ENCODE measurements at regions not wholly inside any gene's neighbourhood (a gene's known extent, or its start where the extent isn't known, plus 50 kb on each side); places are given as distances from the start of the nearest gene placed in this dataset.
"Not testable (repeated sequence)": the region's sequence is repeated elsewhere in the genome, so short reads cannot be mapped to it uniquely, and the experiment has no call there.

DNA sequence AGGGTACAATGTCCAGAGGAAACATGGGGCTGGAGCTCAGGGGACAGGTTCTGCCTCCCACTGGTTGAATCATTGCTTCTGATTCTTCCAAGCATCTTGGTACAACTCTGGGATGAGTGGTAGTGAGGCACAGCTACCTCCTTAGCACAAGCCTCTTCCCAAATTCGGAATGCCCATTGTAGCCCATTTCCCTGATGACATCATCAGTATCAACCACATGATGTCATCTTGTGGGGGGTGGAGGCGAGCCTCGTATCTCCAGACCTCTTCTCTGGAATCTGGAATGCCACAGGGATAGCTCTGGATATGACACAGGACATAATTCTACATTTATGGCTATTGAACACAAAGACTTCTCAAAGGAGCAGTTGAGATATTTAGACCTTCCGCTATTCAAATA lies 715.2 kb downstream of the RNF144A start:
- Histone ChIP-seq H3K4me1 (ENCODE audit: control insufficient read depth, insufficient read depth, low read length) (no peaks in the 10 kb centered on the region), H3K4me2 (ENCODE audit: low read length) (no peak overlapping the region), H3K9ac (ENCODE audit: low read depth, low read length) (no peak overlapping the region), H3K36me3 (ENCODE audit: insufficient read depth, low read length) (no peaks in the 10 kb centered on the region), H3K27me3 (ENCODE audit: control insufficient read depth, insufficient read depth, low read length) (no peaks in the 10 kb centered on the region), H3K4me3 (ENCODE audit: low read length) (no peak overlapping the region), H3K9me3 (replicated peaks; ENCODE audit: low read length) (no peaks in the 10 kb centered on the region)

DNA sequence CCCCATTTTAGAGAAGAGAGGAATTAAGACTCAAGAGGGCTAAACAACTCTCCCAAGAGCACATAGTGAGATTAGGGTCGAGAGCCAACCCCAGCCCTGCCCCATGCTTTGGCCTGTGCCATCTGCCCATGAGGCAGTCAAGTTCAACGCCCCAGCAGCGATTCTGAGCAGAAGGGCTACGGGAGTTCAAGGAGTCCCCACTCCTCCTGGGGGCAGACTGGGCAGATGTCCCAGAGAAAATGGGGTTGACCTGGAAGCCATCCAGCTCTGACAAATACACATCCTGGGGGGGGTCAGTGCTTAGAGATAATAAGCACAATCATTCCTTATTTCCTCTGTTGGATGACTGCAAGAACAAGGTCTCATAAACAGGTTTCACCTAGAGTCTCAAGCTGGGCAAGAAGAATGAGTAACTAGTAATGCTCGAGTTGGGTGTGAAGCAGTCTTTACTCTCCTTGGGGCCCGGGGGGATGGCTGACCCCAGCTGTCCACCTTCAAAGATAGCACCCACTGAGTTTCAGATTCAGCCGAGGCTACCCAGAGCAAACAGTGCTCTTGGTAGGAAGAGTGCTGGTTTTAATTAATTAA lies 716.4 kb downstream of the RNF144A start:
- no peak overlapping the region for H3K9ac ChIP-seq (ENCODE audit: low read depth, low read length)
- H3K4me3 ChIP-seq (ENCODE audit: low read length) = no peak overlapping the region
- H3K4me1 ChIP-seq (ENCODE audit: control insufficient read depth, insufficient read depth, low read length) = no peaks in the 10 kb centered on the region

DNA sequence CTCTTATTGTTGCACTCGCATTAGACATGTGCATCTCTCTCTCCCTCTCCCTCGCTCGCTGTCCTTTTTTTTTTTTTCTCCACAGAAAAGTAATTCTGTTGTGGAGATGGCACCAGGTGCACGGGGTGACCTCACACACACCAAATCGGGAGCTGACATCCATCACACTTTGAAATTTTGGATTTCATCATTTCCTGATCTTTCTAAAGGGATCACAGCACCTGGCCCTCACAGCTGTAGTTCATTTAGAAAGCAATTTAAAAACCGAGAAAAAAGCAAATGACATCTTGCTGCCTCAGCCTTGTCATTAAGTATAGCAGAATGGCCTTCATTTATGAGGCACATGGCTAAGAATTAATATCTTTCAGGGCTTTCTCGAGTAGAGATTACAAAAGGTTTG lies 717.2 kb downstream of the RNF144A start:
- Histone ChIP-seq H3K4me3 (ENCODE audit: low read length) (no peak overlapping the region), H3K9ac (ENCODE audit: low read depth, low read length) (no peak overlapping the region), H3K9me3 (replicated peaks; ENCODE audit: low read length) (no peaks in the 10 kb centered on the region), H3K4me1 (ENCODE audit: control insufficient read depth, insufficient read depth, low read length) (no peaks in the 10 kb centered on the region), H3K36me3 (ENCODE audit: insufficient read depth, low read length) (no peaks in the 10 kb centered on the region), H3K27me3 (ENCODE audit: control insufficient read depth, insufficient read depth, low read length) (no peaks in the 10 kb centered on the region), H3K4me2 (ENCODE audit: low read length) (no peak overlapping the region)

More for the DNA sequence above, 716.4 kb downstream of the RNF144A start:
- Histone ChIP-seq H3K4me2 (ENCODE audit: low read length) (no peak overlapping the region), H3K27me3 (ENCODE audit: control insufficient read depth, insufficient read depth, low read length) (no peaks in the 10 kb centered on the region), H3K36me3 (ENCODE audit: insufficient read depth, low read length) (no peaks in the 10 kb centered on the region), H3K9me3 (replicated peaks; ENCODE audit: low read length) (no peaks in the 10 kb centered on the region)

DNA sequence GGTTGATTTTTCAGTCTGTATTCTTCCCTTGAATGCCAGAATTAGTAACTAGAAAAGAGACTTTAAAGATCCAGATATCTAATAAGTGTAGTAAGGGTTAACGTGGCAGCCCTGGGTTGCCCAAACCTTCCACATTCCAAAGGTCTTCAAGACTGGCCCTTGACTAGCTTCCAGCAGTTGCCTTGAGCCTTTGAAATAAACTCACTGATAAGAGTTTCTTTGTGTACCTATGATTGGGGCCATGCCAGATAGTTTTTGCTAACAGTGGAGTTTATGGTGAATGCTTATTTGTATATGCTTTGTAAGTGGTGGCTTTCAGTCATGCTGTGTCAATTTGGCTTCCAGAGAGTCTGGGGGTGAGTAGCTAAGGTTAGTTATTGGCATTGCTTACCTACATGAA lies 722.3 kb downstream of the RNF144A start:
- Histone ChIP-seq H3K4me2 (ENCODE audit: low read length) (no peak overlapping the region), H3K9ac (ENCODE audit: low read depth, low read length) (no peak overlapping the region), H3K4me3 (ENCODE audit: low read length) (no peak overlapping the region), H3K4me1 (ENCODE audit: control insufficient read depth, insufficient read depth, low read length) (no peaks in the 10 kb centered on the region), H3K27me3 (ENCODE audit: control insufficient read depth, insufficient read depth, low read length) (no peaks in the 10 kb centered on the region), H3K9me3 (replicated peaks; ENCODE audit: low read length) (no peaks in the 10 kb centered on the region), H3K36me3 (ENCODE audit: insufficient read depth, low read length) (no peaks in the 10 kb centered on the region)

DNA sequence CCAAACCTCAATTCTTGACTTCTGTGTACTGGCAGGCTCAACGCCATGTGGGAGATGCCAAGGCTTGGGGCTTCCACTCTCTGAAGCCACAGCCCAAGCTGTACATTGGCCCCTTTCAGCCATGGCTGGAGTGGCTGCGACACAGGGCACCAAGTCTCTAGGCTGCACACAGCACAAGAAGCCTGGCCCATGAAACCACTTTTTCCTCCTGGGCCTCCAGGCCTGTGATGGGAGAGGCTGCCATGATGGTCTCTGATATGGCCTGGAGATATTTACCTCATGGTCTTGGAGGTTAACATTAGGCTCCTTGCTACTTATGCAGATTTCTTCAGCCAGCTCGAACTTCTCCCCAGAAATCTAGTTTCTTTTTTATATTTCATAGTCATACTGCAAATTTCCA lies 724.1 kb downstream of the RNF144A start:
- not testable (repeated sequence) for H3K4me3 ChIP-seq (ENCODE audit: low read length); H3K27me3 ChIP-seq (ENCODE audit: control insufficient read depth, insufficient read depth, low read length); H3K4me1 ChIP-seq (ENCODE audit: control insufficient read depth, insufficient read depth, low read length); H3K4me2 ChIP-seq (ENCODE audit: low read length); H3K9ac ChIP-seq (ENCODE audit: low read depth, low read length); H3K9me3 ChIP-seq (replicated peaks; ENCODE audit: low read length); H3K36me3 ChIP-seq (ENCODE audit: insufficient read depth, low read length)

DNA sequence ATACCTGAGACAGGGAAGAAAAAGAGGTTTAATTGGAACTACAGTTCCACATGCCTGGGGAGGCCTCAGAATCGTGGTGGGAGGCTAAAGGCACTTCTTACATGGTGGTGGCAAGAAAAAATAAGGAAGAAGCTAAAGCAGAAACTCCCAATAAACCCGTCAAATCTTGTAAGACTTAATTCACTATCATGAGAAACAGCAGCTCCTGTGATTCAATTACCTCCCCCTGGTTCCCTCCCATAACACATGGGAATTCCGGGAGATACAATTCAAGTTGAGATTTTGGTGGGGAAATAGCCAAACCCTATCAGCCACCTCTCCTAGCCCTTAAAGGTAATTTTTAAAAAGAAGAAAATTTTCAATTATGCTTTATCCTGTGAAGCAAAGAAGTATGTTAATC lies 728.8 kb downstream of the RNF144A start:
- H3K9me3 ChIP-seq (replicated peaks; ENCODE audit: low read length) = no peaks in the 10 kb centered on the region
- H3K4me1 ChIP-seq (ENCODE audit: control insufficient read depth, insufficient read depth, low read length) = no peaks in the 10 kb centered on the region
- H3K36me3 ChIP-seq (ENCODE audit: insufficient read depth, low read length) = no peaks in the 10 kb centered on the region
- no peak overlapping the region for H3K9ac ChIP-seq (ENCODE audit: low read depth, low read length)
- no peaks in the 10 kb centered on the region for H3K27me3 ChIP-seq (ENCODE audit: control insufficient read depth, insufficient read depth, low read length)
- no peak overlapping the region for H3K4me2 ChIP-seq (ENCODE audit: low read length)
- H3K4me3 ChIP-seq (ENCODE audit: low read length) = no peak overlapping the region

DNA sequence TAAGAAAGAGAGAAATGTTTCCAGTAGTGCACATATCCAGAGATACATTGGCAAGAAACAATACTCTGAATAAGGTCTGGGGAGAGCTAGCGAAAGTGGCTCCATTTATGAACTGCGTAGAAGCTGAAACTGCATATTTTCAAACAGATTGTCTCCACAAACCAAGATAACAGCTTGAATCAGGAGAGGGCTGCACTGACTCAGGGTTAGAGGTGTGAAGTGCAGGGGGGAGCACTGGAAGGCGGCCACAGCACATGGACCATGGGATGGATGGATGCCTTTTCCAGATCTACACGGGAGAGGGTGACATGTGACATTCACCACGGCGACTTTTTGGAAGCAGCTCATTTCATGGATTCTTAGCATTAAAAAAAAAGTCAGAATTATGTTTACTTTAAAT lies 729.4 kb downstream of the RNF144A start:
- Histone ChIP-seq H3K36me3 (ENCODE audit: insufficient read depth, low read length) (no peaks in the 10 kb centered on the region), H3K4me2 (ENCODE audit: low read length) (no peak overlapping the region), H3K4me1 (ENCODE audit: control insufficient read depth, insufficient read depth, low read length) (no peaks in the 10 kb centered on the region), H3K27me3 (ENCODE audit: control insufficient read depth, insufficient read depth, low read length) (no peaks in the 10 kb centered on the region), H3K4me3 (ENCODE audit: low read length) (no peak overlapping the region), H3K9me3 (replicated peaks; ENCODE audit: low read length) (no peaks in the 10 kb centered on the region), H3K9ac (ENCODE audit: low read depth, low read length) (no peak overlapping the region)

DNA sequence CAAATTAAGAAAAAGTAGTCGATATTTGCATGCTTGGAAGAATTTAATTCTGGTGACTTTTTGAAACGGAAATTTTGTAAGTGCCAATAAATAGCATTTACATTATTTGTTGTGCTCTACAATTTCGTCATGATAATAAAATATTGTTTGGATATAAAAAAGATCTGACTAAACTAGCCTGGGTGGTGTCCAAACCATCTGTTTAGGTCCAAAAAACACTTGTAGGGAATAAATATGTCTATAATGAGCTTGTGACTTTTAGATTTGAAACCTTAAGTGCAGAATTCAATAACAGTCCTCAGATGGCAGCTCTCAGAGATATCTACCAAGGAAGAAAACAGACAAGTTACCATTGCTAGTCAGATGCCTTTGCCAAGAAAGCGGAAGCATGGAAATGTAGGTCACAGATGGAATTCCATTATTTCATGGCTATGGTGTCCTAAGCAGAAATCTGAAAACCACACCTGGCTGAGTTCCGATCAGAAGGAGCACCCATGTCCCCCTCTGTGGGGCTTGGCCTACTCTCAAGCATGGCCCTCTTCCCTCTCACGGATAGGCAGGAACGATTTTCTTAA lies 731.1 kb downstream of the RNF144A start:
- no peaks in the 10 kb centered on the region for H3K36me3 ChIP-seq (ENCODE audit: insufficient read depth, low read length)
- no peak overlapping the region for H3K4me3 ChIP-seq (ENCODE audit: low read length)
- H3K4me2 ChIP-seq (ENCODE audit: low read length) = no peak overlapping the region
- no peaks in the 10 kb centered on the region for H3K27me3 ChIP-seq (ENCODE audit: control insufficient read depth, insufficient read depth, low read length)
- H3K9me3 ChIP-seq (replicated peaks; ENCODE audit: low read length) = no peaks in the 10 kb centered on the region
- no peaks in the 10 kb centered on the region for H3K4me1 ChIP-seq (ENCODE audit: control insufficient read depth, insufficient read depth, low read length)
- H3K9ac ChIP-seq (ENCODE audit: low read depth, low read length) = no peak overlapping the region

DNA sequence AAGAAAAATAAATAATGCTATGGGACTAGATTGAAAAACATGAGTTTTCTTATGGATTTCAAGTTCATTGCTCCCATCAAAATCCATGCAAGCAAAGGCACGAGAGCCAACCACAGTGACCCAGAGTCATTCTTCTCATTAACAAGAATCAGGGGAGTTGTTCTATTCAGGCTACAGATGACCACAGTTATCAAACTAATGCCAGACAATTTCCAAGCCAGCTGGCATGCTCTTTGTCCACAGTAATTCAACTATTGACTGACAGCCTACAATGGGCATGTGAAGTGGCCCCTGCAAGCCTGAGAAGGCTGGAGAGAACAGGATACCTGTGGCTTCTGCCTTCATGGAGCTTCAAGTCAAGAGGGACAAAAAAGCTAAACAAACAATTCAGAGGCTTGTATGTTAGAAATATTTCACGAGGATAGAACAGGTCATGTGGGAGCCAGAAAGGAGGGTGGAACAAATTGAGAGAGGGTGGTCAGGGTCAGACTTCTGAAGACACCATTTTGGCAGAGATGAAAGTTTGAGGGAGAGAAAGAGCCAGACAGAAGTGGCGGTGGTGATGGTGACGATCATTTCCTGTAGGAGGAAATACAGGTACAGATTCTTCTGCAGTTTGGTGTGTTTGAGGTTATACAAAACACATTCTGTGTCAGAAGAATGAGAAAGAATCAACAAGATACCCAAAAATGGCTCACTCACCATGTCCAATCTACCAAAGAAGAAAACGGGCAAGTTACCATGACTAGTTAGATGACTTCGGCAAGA lies 732.4 kb downstream of the RNF144A start:
- Histone ChIP-seq H3K27me3 (ENCODE audit: control insufficient read depth, insufficient read depth, low read length) (no peaks in the 10 kb centered on the region), H3K4me3 (ENCODE audit: low read length) (no peak overlapping the region), H3K9ac (ENCODE audit: low read depth, low read length) (no peak overlapping the region), H3K9me3 (replicated peaks; ENCODE audit: low read length) (no peaks in the 10 kb centered on the region), H3K4me1 (ENCODE audit: control insufficient read depth, insufficient read depth, low read length) (no peaks in the 10 kb centered on the region), H3K4me2 (ENCODE audit: low read length) (no peak overlapping the region), H3K36me3 (ENCODE audit: insufficient read depth, low read length) (no peaks in the 10 kb centered on the region)

DNA sequence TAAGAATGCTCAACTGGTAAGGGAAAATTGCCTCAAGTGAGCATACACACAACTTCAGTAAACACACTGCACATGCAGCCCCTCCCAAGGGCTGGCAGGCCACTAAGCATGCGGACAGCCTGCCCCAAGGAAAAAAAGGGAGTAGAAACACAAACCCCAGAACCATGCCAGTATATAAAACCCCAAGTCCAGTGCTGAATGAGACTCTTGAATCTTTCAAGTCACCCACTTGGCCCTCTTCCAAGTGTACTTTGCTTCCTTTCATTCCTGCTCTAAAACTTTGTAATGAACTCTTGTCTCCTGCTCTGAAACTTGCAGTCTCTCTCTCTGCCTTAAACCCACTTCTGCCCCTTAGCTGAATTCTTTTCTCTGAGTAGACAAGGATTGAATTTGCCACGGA lies 736.4 kb downstream of the RNF144A start:
- Histone ChIP-seq H3K27me3 (ENCODE audit: control insufficient read depth, insufficient read depth, low read length) (no peaks in the 10 kb centered on the region), H3K36me3 (ENCODE audit: insufficient read depth, low read length) (no peaks in the 10 kb centered on the region), H3K4me1 (ENCODE audit: control insufficient read depth, insufficient read depth, low read length) (no peaks in the 10 kb centered on the region), H3K9ac (ENCODE audit: low read depth, low read length) (no peak overlapping the region), H3K9me3 (replicated peaks; ENCODE audit: low read length) (no peaks in the 10 kb centered on the region), H3K4me2 (ENCODE audit: low read length) (no peak overlapping the region), H3K4me3 (ENCODE audit: low read length) (no peak overlapping the region)

DNA sequence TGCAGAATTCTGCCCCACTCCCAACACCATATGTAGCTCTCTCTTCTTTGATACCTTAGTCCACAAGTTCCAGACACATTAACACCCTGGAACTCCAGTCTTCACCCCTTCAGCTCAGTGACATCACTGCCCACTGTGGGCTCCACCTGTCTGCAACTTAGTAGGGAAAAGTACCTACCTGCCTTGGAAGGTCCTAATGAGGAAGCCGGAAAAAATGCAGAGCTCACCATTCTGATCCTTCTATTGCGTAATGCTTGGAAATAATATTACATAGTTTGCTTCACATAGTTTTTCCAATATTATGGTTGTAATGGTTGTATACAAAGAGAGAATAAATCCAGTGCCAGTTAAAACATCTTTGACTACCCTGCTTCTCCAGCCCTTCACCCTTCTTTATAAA lies 738.4 kb downstream of the RNF144A start:
- Histone ChIP-seq H3K4me3 (ENCODE audit: low read length) (no peak overlapping the region), H3K4me1 (ENCODE audit: control insufficient read depth, insufficient read depth, low read length) (no peaks in the 10 kb centered on the region), H3K9me3 (replicated peaks; ENCODE audit: low read length) (no peaks in the 10 kb centered on the region), H3K27me3 (ENCODE audit: control insufficient read depth, insufficient read depth, low read length) (no peaks in the 10 kb centered on the region), H3K36me3 (ENCODE audit: insufficient read depth, low read length) (no peaks in the 10 kb centered on the region), H3K4me2 (ENCODE audit: low read length) (no peak overlapping the region), H3K9ac (ENCODE audit: low read depth, low read length) (no peak overlapping the region)

DNA sequence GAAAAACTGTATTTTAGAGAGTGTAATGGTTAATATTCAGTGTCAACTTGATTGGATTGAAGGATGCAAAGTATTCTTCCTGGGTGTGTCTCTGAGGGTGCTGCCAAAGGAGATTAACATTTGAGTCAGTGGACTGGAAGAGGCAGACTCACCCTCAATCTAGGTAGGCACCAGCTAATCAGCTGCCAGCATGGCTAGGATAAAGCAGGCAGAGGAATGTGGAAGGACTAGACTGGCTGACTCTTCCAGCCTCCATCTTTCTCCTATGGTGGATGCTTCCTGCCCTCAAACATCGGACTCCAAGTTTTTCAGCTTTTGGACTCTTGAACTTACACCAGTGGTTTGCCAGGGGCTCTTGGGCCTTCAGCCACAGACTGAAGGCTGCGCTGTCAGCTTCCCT lies 740.3 kb downstream of the RNF144A start:
- H3K4me2 ChIP-seq (ENCODE audit: low read length); H3K27me3 ChIP-seq (ENCODE audit: control insufficient read depth, insufficient read depth, low read length); H3K9me3 ChIP-seq (replicated peaks; ENCODE audit: low read length); H3K9ac ChIP-seq (ENCODE audit: low read depth, low read length); H3K4me3 ChIP-seq (ENCODE audit: low read length); H3K36me3 ChIP-seq (ENCODE audit: insufficient read depth, low read length); H3K4me1 ChIP-seq (ENCODE audit: control insufficient read depth, insufficient read depth, low read length): not testable (repeated sequence)

Data from skeletal muscle satellite cell (primary cell).